ENCODE measurements at regions not wholly inside any gene's neighbourhood (a gene's known extent, or its start where the extent isn't known, plus 50 kb on each side); places are given as distances from the start of the nearest gene placed in this dataset.

- Histone ChIP-seq H3K9ac (ENCODE audit: low read depth, low read length) (no peak overlapping the region), H3K4me3 (ENCODE audit: low read length) (no peak overlapping the region), H3K4me1 (ENCODE audit: insufficient read depth, low read length) (no peaks in the 10 kb centered on the region), H3K27me3 (ENCODE audit: insufficient read depth, low read length) (no peaks in the 10 kb centered on the region), H3K27ac (ENCODE audit: low read length) (no peak overlapping the region), H3K36me3 (ENCODE audit: insufficient read depth, low read depth, low read length) (no peaks in the 10 kb centered on the region), H3K9me3 (ENCODE audit: insufficient read depth, low read depth, low read length) (peaks cover 9% of the 10 kb centered on the region)
Observed at GRCh38 chr12:107352347-107353081, 259.2 kb upstream of the CRY1 start.

DNA sequence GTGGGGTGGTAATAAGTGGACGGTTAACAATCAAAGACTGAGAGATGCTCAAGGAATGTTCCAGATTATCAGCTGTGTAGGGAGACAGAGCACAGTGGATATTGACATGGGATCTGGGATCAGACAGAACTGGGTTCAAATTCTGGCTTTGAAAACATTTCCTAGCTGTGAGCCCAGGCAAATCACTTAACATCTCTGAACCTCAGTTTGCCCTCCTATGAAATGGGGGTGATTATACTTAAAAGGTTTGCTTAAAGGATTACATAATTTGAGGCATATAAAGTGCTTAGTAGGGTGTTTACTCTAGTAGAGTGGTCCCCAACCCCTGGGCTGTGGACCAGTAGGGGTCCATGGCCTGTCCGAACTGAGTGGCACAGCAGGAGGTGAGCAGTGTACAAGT is 260.0 kb upstream of the CRY1 start:
- no peaks in the 10 kb centered on the region for H3K27me3 ChIP-seq (ENCODE audit: insufficient read depth, low read length)
- H3K27ac ChIP-seq (ENCODE audit: low read length), result no peak overlapping the region
- no peak overlapping the region for H3K4me3 ChIP-seq (ENCODE audit: low read length)
- peaks cover 9% of the 10 kb centered on the region for H3K9me3 ChIP-seq (ENCODE audit: insufficient read depth, low read depth, low read length)
- H3K9ac ChIP-seq (ENCODE audit: low read depth, low read length), result no peak overlapping the region
- H3K36me3 ChIP-seq (ENCODE audit: insufficient read depth, low read depth, low read length), result no peaks in the 10 kb centered on the region
- no peaks in the 10 kb centered on the region for H3K4me1 ChIP-seq (ENCODE audit: insufficient read depth, low read length)

DNA sequence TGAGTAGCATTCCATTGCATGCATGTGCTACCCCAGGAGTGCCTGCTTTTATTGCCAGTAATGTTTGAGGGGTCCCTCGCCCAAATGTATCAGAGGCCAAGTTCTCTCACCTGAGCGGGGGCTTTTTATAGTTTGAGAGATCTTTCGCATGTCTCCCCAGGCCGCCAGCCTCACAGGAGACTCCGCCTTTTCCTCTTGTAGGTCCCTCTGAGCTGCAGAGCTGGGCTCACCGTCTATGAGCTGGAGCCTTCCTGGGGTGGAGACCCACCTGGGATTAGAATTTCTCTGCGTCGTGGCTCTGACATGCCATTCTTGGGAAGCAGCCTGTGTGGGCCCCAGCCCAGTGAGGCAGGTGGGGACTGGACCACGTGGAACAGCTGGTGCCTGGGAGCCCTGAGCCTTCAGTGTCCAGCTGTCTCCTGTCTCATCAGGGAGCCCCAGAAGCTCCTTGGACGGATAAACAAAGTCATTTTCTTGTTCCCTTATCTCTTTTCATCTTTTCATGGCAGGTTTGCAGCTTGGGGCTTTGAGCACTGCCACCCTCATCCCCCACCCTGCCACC is 261.7 kb upstream of the CRY1 start:
- peaks cover 9% of the 10 kb centered on the region for H3K9me3 ChIP-seq (ENCODE audit: insufficient read depth, low read depth, low read length)
- H3K9ac ChIP-seq (ENCODE audit: low read depth, low read length), result no peak overlapping the region
- H3K36me3 ChIP-seq (ENCODE audit: insufficient read depth, low read depth, low read length), result no peaks in the 10 kb centered on the region
- H3K4me1 ChIP-seq (ENCODE audit: insufficient read depth, low read length), result no peaks in the 10 kb centered on the region
- H3K27ac ChIP-seq (ENCODE audit: low read length), result no peak overlapping the region
- H3K27me3 ChIP-seq (ENCODE audit: insufficient read depth, low read length), result no peaks in the 10 kb centered on the region
- H3K4me3 ChIP-seq (ENCODE audit: low read length), result no peak overlapping the region

- no peaks in the 10 kb centered on the region for H3K4me1 ChIP-seq (ENCODE audit: insufficient read depth, low read length)
- H3K27ac ChIP-seq (ENCODE audit: low read length), result no peak overlapping the region
- H3K36me3 ChIP-seq (ENCODE audit: insufficient read depth, low read depth, low read length), result no peaks in the 10 kb centered on the region
- H3K4me3 ChIP-seq (ENCODE audit: low read length), result no peak overlapping the region
- no peak overlapping the region for H3K9ac ChIP-seq (ENCODE audit: low read depth, low read length)
- H3K9me3 ChIP-seq (ENCODE audit: insufficient read depth, low read depth, low read length), result peaks cover 9% of the 10 kb centered on the region
- H3K27me3 ChIP-seq (ENCODE audit: insufficient read depth, low read length), result no peaks in the 10 kb centered on the region
Observed at GRCh38 chr12:107355612-107356011, 262.3 kb upstream of the CRY1 start.

DNA sequence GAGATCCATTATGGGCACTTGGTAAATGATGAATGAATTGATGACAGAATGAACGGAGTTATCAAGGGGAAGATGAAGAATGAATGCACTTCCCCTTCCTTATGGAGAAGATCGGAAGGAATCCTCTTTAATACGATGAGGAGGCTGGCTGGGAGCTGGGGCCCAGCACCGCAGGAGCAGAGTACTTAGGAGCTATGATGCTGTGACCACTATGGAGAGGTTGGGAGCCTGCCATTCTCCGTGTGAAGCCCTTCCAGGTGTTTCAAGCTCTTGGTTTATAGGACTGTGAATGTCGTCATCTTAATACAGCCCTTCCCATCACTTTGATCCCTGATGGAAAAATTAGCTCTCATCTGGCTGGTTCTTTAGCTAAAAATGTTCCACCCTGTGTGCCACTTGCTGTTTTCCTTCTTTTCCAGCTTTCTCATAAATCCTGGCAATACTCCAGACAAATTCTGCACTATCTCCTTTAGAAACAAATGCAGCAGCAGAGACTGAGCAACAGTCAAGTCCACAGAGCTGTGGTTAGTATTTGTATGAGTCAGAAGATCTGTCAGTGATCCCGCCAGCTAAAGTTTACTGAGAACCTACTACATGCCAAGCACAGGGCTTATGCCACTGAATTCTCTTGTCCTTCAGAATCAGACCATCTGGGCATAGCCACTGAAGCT is 263.1 kb upstream of the CRY1 start:
- peaks cover 9% of the 10 kb centered on the region for H3K9me3 ChIP-seq (ENCODE audit: insufficient read depth, low read depth, low read length)

DNA sequence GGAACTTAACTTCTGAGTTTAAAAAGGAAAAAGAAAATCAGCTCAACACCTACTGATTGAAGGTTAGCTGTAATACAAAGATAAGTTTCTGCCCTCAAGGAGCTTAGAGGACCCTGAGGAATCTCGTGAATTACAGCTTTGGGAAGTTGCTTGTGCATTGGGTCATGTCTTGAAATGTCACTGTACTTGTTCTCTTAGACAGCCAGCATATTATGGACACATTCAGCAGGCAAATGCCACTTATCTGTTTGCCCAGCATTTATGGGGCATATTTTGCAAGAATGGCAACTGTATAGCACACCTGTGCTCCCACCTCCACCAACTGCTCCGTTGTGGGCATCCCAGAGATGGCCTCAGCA is 263.6 kb upstream of the CRY1 start:
- Histone ChIP-seq H3K9me3 (ENCODE audit: insufficient read depth, low read depth, low read length) (peaks cover 9% of the 10 kb centered on the region), H3K36me3 (ENCODE audit: insufficient read depth, low read depth, low read length) (no peaks in the 10 kb centered on the region), H3K27ac (ENCODE audit: low read length) (no peak overlapping the region), H3K9ac (ENCODE audit: low read depth, low read length) (no peak overlapping the region), H3K4me3 (ENCODE audit: low read length) (no peak overlapping the region), H3K27me3 (ENCODE audit: insufficient read depth, low read length) (no peaks in the 10 kb centered on the region), H3K4me1 (ENCODE audit: insufficient read depth, low read length) (no peaks in the 10 kb centered on the region)

More for the DNA sequence above, 263.1 kb upstream of the CRY1 start:
- H3K4me3 ChIP-seq (ENCODE audit: low read length), result no peak overlapping the region
- H3K36me3 ChIP-seq (ENCODE audit: insufficient read depth, low read depth, low read length), result no peaks in the 10 kb centered on the region
- H3K4me1 ChIP-seq (ENCODE audit: insufficient read depth, low read length), result no peaks in the 10 kb centered on the region
- H3K27me3 ChIP-seq (ENCODE audit: insufficient read depth, low read length), result no peaks in the 10 kb centered on the region
- H3K9ac ChIP-seq (ENCODE audit: low read depth, low read length), result no peak overlapping the region
- no peak overlapping the region for H3K27ac ChIP-seq (ENCODE audit: low read length)

GRCh38 chr12:107359382-107359781 is 266.0 kb upstream of the CRY1 start:
- no peaks in the 10 kb centered on the region for H3K27me3 ChIP-seq (ENCODE audit: insufficient read depth, low read length)
- H3K9me3 ChIP-seq (ENCODE audit: insufficient read depth, low read depth, low read length), result no peaks in the 10 kb centered on the region
- no peak overlapping the region for H3K9ac ChIP-seq (ENCODE audit: low read depth, low read length)
- no peak overlapping the region for H3K27ac ChIP-seq (ENCODE audit: low read length)
- no peak overlapping the region for H3K4me3 ChIP-seq (ENCODE audit: low read length)
- H3K36me3 ChIP-seq (ENCODE audit: insufficient read depth, low read depth, low read length), result no peaks in the 10 kb centered on the region
- no peaks in the 10 kb centered on the region for H3K4me1 ChIP-seq (ENCODE audit: insufficient read depth, low read length)

GRCh38 chr12:107360033-107360432 is 266.7 kb upstream of the CRY1 start:
- H3K9ac ChIP-seq (ENCODE audit: low read depth, low read length), result no peak overlapping the region
- no peaks in the 10 kb centered on the region for H3K4me1 ChIP-seq (ENCODE audit: insufficient read depth, low read length)
- H3K27ac ChIP-seq (ENCODE audit: low read length), result no peak overlapping the region
- no peaks in the 10 kb centered on the region for H3K27me3 ChIP-seq (ENCODE audit: insufficient read depth, low read length)
- no peaks in the 10 kb centered on the region for H3K9me3 ChIP-seq (ENCODE audit: insufficient read depth, low read depth, low read length)
- no peak overlapping the region for H3K4me3 ChIP-seq (ENCODE audit: low read length)
- H3K36me3 ChIP-seq (ENCODE audit: insufficient read depth, low read depth, low read length), result no peaks in the 10 kb centered on the region

DNA sequence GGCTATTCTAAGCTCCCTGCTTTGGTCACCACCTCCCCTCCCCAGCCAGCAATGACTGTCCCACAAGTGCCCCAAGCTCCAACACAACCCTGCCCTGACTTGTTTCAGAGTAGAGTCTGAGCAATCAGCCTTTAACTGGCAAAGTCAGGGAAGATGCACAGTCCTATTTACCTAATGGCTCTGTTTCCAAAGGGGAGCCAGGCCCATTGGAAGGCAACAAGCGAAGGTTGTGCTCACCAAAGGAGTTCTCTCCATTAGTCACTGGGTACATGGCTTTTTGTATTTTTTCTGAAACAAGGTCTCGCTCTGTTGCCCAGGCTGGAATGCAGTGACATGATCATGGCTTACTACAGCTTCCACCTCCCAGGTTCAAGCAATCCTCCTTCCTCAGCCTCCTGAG is 267.1 kb upstream of the CRY1 start:
- Histone ChIP-seq H3K27me3 (ENCODE audit: insufficient read depth, low read length) (no peaks in the 10 kb centered on the region), H3K27ac (ENCODE audit: low read length) (no peak overlapping the region), H3K4me1 (ENCODE audit: insufficient read depth, low read length) (no peaks in the 10 kb centered on the region), H3K36me3 (ENCODE audit: insufficient read depth, low read depth, low read length) (no peaks in the 10 kb centered on the region), H3K9ac (ENCODE audit: low read depth, low read length) (no peak overlapping the region), H3K4me3 (ENCODE audit: low read length) (no peak overlapping the region), H3K9me3 (ENCODE audit: insufficient read depth, low read depth, low read length) (no peaks in the 10 kb centered on the region)

DNA sequence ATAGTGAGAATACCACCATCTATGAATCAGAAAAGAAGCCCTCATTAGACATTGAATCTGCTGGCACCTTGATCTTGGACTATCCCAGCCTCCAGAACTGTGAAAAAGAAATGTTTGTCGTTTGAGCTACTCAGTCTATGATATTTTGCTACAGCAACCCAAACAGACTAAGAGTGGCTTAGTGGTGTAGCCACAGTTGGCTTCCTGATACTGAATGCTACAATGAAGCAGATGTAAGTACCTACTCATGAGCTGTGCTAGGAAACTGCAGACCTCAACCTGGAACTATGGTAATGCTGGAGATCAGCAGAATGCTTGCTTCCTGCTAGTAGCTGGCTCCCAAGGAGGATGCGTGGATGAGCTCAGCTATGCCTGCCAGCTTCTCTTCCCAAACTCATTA is 268.6 kb upstream of the CRY1 start:
- Histone ChIP-seq H3K36me3 (ENCODE audit: insufficient read depth, low read depth, low read length) (no peaks in the 10 kb centered on the region), H3K9me3 (ENCODE audit: insufficient read depth, low read depth, low read length) (no peaks in the 10 kb centered on the region), H3K4me1 (ENCODE audit: insufficient read depth, low read length) (no peaks in the 10 kb centered on the region), H3K27ac (ENCODE audit: low read length) (no peak overlapping the region), H3K27me3 (ENCODE audit: insufficient read depth, low read length) (no peaks in the 10 kb centered on the region), H3K4me3 (ENCODE audit: low read length) (no peak overlapping the region), H3K9ac (ENCODE audit: low read depth, low read length) (no peak overlapping the region)

DNA sequence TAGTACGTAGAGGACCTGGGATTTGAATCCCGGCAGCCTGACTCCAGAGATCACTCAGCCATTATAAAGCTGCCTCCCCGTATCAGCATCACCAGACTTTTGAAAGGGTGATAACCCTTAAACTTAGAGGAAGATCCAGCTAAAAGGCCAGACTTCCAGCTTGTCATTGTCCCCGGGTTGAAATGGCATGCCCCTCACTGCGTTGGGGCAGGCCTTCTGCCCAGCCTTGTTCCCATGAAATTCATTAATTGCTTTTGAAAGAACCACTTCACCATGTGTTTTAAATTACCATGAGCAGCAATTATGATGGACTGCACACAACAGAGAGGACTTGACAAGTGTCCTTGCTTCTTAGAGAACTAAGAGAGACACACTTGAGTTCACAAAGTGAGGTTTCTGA is 269.6 kb upstream of the CRY1 start:
- H3K27ac ChIP-seq (ENCODE audit: low read length), result no peak overlapping the region

DNA sequence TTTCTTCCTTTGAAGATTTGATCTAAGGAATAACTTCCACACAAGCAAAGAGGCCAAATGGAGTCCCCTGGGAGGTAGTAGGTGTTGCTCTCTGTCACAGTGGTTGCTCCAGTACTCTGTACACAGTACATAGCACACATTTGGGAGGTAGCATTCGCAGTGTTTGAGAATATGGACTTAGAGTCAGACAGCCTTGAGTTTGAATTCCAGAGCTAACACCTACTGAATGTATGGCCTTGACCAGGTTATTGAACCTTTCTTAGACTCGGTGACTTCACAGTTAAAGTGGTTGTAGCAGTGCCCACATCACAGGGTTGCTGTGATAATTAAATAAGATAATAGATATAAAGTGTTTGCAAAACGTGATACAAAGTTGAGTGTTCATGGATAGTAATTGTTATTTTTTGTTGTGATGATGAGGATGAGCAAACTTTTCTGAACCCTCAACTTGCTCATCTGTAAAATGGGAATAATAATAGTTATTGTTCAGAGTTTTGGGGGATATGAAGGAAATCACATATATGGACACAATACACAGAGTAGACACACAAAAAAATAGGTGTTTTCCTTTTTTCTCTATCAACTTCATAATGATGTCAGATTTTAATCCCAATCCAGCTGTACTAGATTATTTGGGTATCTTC is 271.6 kb upstream of the CRY1 start:
- H3K4me1 ChIP-seq (ENCODE audit: insufficient read depth, low read length), result no peaks in the 10 kb centered on the region
- H3K36me3 ChIP-seq (ENCODE audit: insufficient read depth, low read depth, low read length), result no peaks in the 10 kb centered on the region
- no peaks in the 10 kb centered on the region for H3K27me3 ChIP-seq (ENCODE audit: insufficient read depth, low read length)
- H3K4me3 ChIP-seq (ENCODE audit: low read length), result no peak overlapping the region
- H3K27ac ChIP-seq (ENCODE audit: low read length), result no peak overlapping the region
- no peaks in the 10 kb centered on the region for H3K9me3 ChIP-seq (ENCODE audit: insufficient read depth, low read depth, low read length)
- H3K9ac ChIP-seq (ENCODE audit: low read depth, low read length), result no peak overlapping the region

More for the DNA sequence above, 269.6 kb upstream of the CRY1 start:
- no peaks in the 10 kb centered on the region for H3K4me1 ChIP-seq (ENCODE audit: insufficient read depth, low read length)
- no peak overlapping the region for H3K9ac ChIP-seq (ENCODE audit: low read depth, low read length)
- H3K9me3 ChIP-seq (ENCODE audit: insufficient read depth, low read depth, low read length), result no peaks in the 10 kb centered on the region
- no peak overlapping the region for H3K4me3 ChIP-seq (ENCODE audit: low read length)
- H3K36me3 ChIP-seq (ENCODE audit: insufficient read depth, low read depth, low read length), result no peaks in the 10 kb centered on the region
- no peaks in the 10 kb centered on the region for H3K27me3 ChIP-seq (ENCODE audit: insufficient read depth, low read length)
